ENCODE measurements at regions not wholly inside any gene's neighbourhood (a gene's known extent, or its start where the extent isn't known, plus 50 kb on each side); places are given as distances from the start of the nearest gene placed in this dataset.

DNA sequence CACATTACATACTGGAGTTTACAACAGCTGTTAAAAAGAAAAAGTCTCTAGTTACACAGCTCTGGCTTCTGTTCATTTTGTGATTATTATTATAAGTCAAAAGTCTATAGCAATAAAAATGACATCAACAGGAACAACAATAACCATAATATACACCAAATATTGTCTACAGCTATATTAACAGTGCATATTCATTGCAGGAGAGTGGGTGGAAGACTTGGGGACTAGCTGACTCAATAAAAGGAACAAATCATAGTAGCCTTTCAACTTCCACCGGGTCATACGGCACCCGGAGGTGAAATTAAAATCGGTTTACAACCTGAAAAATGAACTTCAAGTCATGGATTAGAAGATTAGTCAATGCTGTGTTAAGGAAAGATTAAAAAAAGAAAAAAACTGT, 642.1 kb downstream of the SATB2 start:
- Histone ChIP-seq H3K36me3 (ENCODE audit: low read depth) (no peaks in the 10 kb centered on the region), H3K9me2 (ENCODE audit: insufficient read depth) (no peaks in the 10 kb centered on the region), H3K4me1 (ENCODE audit: insufficient read depth) (no peaks in the 10 kb centered on the region), H4K20me1 (ENCODE audit: insufficient read depth) (no peaks in the 10 kb centered on the region), H3K79me2 (ENCODE audit: insufficient read depth) (no peaks in the 10 kb centered on the region), H3F3A (ENCODE audit: insufficient read depth) (no peaks in the 10 kb centered on the region), H3K4me3 (no peak overlapping the region), H3K9ac (no peak overlapping the region), H2AFZ (no peak overlapping the region), H3K27me3 (replicated peaks; ENCODE audit: insufficient read depth) (no peaks in the 10 kb centered on the region), H3K9me3 (ENCODE audit: low read depth) (no peaks in the 10 kb centered on the region), H3K27ac (no peak overlapping the region), H3K4me2 (ENCODE audit: unreplicated experiment) (no peak overlapping the region)
- no peak for DNase-seq
- 77 to 85% methylated on average over 4 of the region's 4 CpGs for WGBS, 2 experiments (ENCODE audit: low coverage in 1 of 2, low lambda C conversion rate in 2 of 2, missing lambda C conversion rate in 2 of 2)
- TF ChIP-seq EZH2 (IDR thresholded peaks at IDR 0.05; ENCODE audit: insufficient read depth, poor library complexity, severe bottlenecking) (no peak), EZH2phosphoT487 (IDR thresholded peaks at IDR 0.05; ENCODE audit: insufficient read depth, low read depth) (no peak)
- in situ Hi-C loops (cut with MboI): no loop called here

DNA sequence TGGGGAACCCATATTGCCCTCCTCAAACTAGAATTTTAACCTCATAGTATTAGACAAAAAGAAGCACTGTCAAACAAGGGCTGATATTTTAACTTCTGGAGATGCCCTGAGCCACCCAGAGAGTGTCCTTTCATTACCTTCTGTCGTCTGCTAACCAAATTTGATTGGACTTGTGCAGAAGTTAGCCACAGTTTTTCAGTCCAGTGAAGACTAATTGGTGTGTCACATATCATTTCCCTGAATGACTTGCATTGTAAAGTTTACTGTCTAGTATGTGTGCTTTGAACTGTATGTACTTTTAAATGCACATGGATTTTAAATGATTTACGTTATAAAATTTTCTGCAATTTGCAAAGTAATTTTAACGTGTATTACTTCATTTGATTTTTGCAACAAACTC, 646.5 kb downstream of the SATB2 start:
- WGBS, 2 experiments (ENCODE audit: low coverage in 1 of 2, low lambda C conversion rate in 2 of 2, missing lambda C conversion rate in 2 of 2): 72 to 76% methylated on average over 3 of the region's 3 CpGs

DNA sequence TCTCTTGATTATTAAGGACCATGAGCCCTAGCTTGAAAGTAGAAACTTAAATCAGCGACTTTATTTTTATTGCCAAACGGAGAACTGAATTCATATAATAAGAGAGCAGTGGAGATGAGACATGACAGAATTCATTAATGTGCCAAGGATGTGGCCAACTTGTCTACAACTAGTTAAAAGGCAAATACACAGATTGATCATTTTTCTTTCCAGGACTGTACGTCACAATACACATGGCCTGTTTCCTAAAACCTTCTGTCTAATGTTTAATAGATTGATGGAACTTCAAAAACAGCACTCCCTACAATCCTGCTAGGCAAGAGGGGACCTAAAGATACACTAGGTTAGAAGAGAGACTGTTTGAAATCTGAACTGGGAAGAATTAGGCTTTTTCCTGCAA, 647.8 kb downstream of the SATB2 start:
- Histone ChIP-seq H3K4me2 (ENCODE audit: unreplicated experiment) (no peak overlapping the region), H3K4me1 (ENCODE audit: insufficient read depth) (peaks cover 9% of the 10 kb centered on the region), H3F3A (ENCODE audit: insufficient read depth) (peaks cover 6% of the 10 kb centered on the region; the same call in 1 of the 2 replicates), H3K4me3 (no peak overlapping the region), H3K79me2 (ENCODE audit: insufficient read depth) (no peaks in the 10 kb centered on the region), H3K9ac (no peak overlapping the region), H3K9me2 (ENCODE audit: insufficient read depth) (no peaks in the 10 kb centered on the region), H2AFZ (no peak overlapping the region), H4K20me1 (ENCODE audit: insufficient read depth) (no peaks in the 10 kb centered on the region), H3K36me3 (ENCODE audit: low read depth) (no peaks in the 10 kb centered on the region), H3K9me3 (ENCODE audit: low read depth) (no peaks in the 10 kb centered on the region), H3K27ac (no peak overlapping the region), H3K27me3 (replicated peaks; ENCODE audit: insufficient read depth) (no peaks in the 10 kb centered on the region)
- DNase-seq: no peak
- WGBS, 2 experiments (ENCODE audit: low coverage in 1 of 2, low lambda C conversion rate in 2 of 2, missing lambda C conversion rate in 2 of 2): 56 to 59% methylated on average over 3 of the region's 3 CpGs
- in situ Hi-C loops (cut with MboI): no loop called here
- no peak for TF ChIP-seq EZH2 (IDR thresholded peaks at IDR 0.05; ENCODE audit: insufficient read depth, poor library complexity, severe bottlenecking)
- no peak for TF ChIP-seq EZH2phosphoT487 (IDR thresholded peaks at IDR 0.05; ENCODE audit: insufficient read depth, low read depth)

More for the DNA sequence above, 646.5 kb downstream of the SATB2 start:
- H4K20me1 ChIP-seq (ENCODE audit: insufficient read depth): no peaks in the 10 kb centered on the region
- no peaks in the 10 kb centered on the region for H3K27me3 ChIP-seq (replicated peaks; ENCODE audit: insufficient read depth)
- no peaks in the 10 kb centered on the region for H3K9me3 ChIP-seq (ENCODE audit: low read depth)
- H3K27ac ChIP-seq: no peak overlapping the region
- H3K4me3 ChIP-seq: no peak overlapping the region
- in situ Hi-C loops (cut with MboI): no loop called here
- no peak for TF ChIP-seq EZH2phosphoT487 (IDR thresholded peaks at IDR 0.05; ENCODE audit: insufficient read depth, low read depth)
- no peak for TF ChIP-seq EZH2 (IDR thresholded peaks at IDR 0.05; ENCODE audit: insufficient read depth, poor library complexity, severe bottlenecking)
- no peaks in the 10 kb centered on the region for H3K36me3 ChIP-seq (ENCODE audit: low read depth)
- no peak overlapping the region for H3K4me2 ChIP-seq (ENCODE audit: unreplicated experiment)
- no peaks in the 10 kb centered on the region for H3K79me2 ChIP-seq (ENCODE audit: insufficient read depth)
- H3K9ac ChIP-seq: no peak overlapping the region
- DNase-seq: no peak
- no peaks in the 10 kb centered on the region for H3K9me2 ChIP-seq (ENCODE audit: insufficient read depth)
- H3F3A ChIP-seq (ENCODE audit: insufficient read depth): peaks cover 6% of the 10 kb centered on the region; the same call in 1 of the 2 replicates
- no peak overlapping the region for H2AFZ ChIP-seq
- peaks cover 9% of the 10 kb centered on the region for H3K4me1 ChIP-seq (ENCODE audit: insufficient read depth)

DNA sequence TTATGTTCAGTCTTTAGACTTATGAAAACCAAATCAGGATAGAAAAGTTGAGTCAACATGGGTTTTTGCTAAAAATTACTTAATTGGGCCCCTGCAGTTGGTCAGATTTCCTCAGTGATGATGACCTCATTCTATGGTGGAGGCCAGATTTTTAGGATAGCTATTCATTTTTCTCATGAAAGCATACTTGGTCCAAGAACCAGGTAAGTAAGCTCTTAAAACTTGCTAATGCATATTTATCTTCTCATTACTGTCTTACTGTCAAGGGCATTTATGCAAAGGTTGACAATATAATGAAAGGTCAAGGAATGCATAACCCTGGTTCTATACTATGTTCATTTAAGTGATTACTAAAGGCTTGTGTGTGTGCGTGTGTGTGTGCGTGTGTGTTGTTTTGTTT, 650.6 kb downstream of the SATB2 start:
- Histone ChIP-seq H3K36me3 (ENCODE audit: low read depth) (no peaks in the 10 kb centered on the region), H2AFZ (no peak overlapping the region), H3F3A (ENCODE audit: insufficient read depth) (peaks cover 6% of the 10 kb centered on the region; the same call in 1 of the 2 replicates), H3K79me2 (ENCODE audit: insufficient read depth) (no peaks in the 10 kb centered on the region), H3K27ac (no peak overlapping the region), H3K27me3 (replicated peaks; ENCODE audit: insufficient read depth) (no peaks in the 10 kb centered on the region), H3K9ac (no peak overlapping the region), H3K4me2 (ENCODE audit: unreplicated experiment) (no peak overlapping the region), H3K9me2 (ENCODE audit: insufficient read depth) (no peaks in the 10 kb centered on the region), H3K4me3 (no peak overlapping the region), H4K20me1 (ENCODE audit: insufficient read depth) (no peaks in the 10 kb centered on the region), H3K9me3 (ENCODE audit: low read depth) (no peaks in the 10 kb centered on the region), H3K4me1 (ENCODE audit: insufficient read depth) (peaks cover 9% of the 10 kb centered on the region)
- in situ Hi-C loops (cut with MboI): no loop called here
- TF ChIP-seq EZH2 (IDR thresholded peaks at IDR 0.05; ENCODE audit: insufficient read depth, poor library complexity, severe bottlenecking) (no peak), EZH2phosphoT487 (IDR thresholded peaks at IDR 0.05; ENCODE audit: insufficient read depth, low read depth) (no peak)
- DNase-seq: peak; percentile 69
- WGBS, 2 experiments (ENCODE audit: low coverage in 1 of 2, low lambda C conversion rate in 2 of 2, missing lambda C conversion rate in 2 of 2): 86 to 95% methylated on average over 2 of the region's 2 CpGs

DNA sequence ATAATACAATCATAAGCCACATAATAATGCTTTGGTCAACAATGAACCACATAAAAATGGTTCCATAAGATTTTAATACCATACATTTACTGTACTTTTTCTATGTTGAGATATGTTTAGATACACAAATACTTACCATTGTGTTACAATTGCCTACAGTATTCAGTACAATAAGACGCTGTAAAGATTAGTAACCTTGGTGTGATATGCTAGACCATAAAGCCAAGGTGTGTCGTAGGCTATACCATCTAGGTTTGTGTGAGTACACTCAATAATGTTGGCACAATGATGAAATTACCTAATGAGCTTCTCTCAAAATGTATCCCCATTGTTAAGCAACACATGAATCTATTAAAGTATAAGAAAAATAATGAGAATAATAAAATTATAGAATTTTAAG, 662.3 kb downstream of the SATB2 start:
- no peak overlapping the region for H3K9ac ChIP-seq
- H3K27me3 ChIP-seq (replicated peaks; ENCODE audit: insufficient read depth): no peaks in the 10 kb centered on the region
- in situ Hi-C loops (cut with MboI): no loop called here
- H3K27ac ChIP-seq: no peak overlapping the region
- DNase-seq: no peak
- H3K9me2 ChIP-seq (ENCODE audit: insufficient read depth): no peaks in the 10 kb centered on the region
- H4K20me1 ChIP-seq (ENCODE audit: insufficient read depth): no peaks in the 10 kb centered on the region
- no peaks in the 10 kb centered on the region for H3K36me3 ChIP-seq (ENCODE audit: low read depth)
- no peaks in the 10 kb centered on the region for H3F3A ChIP-seq (ENCODE audit: insufficient read depth)
- H3K4me1 ChIP-seq (ENCODE audit: insufficient read depth): no peaks in the 10 kb centered on the region
- H3K79me2 ChIP-seq (ENCODE audit: insufficient read depth): no peaks in the 10 kb centered on the region
- no peaks in the 10 kb centered on the region for H3K9me3 ChIP-seq (ENCODE audit: low read depth)
- H3K4me2 ChIP-seq (ENCODE audit: unreplicated experiment): no peak overlapping the region
- H3K4me3 ChIP-seq: no peak overlapping the region
- 70% methylated on average over 2 of the region's 2 CpGs for WGBS, 2 experiments (ENCODE audit: low coverage in 1 of 2, low lambda C conversion rate in 2 of 2, missing lambda C conversion rate in 2 of 2)
- no peak for TF ChIP-seq EZH2 (IDR thresholded peaks at IDR 0.05; ENCODE audit: insufficient read depth, poor library complexity, severe bottlenecking)
- no peak for TF ChIP-seq EZH2phosphoT487 (IDR thresholded peaks at IDR 0.05; ENCODE audit: insufficient read depth, low read depth)
- no peak overlapping the region for H2AFZ ChIP-seq
